B cell (primary cell): ENCODE measurements at regions not wholly inside any gene's neighbourhood (a gene's known extent, or its start where the extent isn't known, plus 50 kb on each side); places are given as distances from the start of the nearest gene placed in this dataset.
"Not testable (repeated sequence)": the region's sequence is repeated elsewhere in the genome, so short reads cannot be mapped to it uniquely, and the experiment has no call there.

Source experiments
- EZH2 ChIP-seq: IDR thresholded peaks from 2 replicates; pipeline ENCODE4 v1.6.1; 2012; ENCODE audit warnings: borderline replicate concordance, low read depth, mild to moderate bottlenecking, moderate library complexity, low read length; ENCODE audit not compliant: insufficient read depth, poor library complexity, severe bottlenecking
- TF ChIP-seq, protein P1 (sequence below): fragments of 200-600 bp; IDR thresholded peaks from one replicate; pipeline ENCODE4 v1.8.0; 2022; ENCODE audit warnings: antibody characterized with exemption, mild to moderate bottlenecking

- TF ChIP-seq, protein P1, sequence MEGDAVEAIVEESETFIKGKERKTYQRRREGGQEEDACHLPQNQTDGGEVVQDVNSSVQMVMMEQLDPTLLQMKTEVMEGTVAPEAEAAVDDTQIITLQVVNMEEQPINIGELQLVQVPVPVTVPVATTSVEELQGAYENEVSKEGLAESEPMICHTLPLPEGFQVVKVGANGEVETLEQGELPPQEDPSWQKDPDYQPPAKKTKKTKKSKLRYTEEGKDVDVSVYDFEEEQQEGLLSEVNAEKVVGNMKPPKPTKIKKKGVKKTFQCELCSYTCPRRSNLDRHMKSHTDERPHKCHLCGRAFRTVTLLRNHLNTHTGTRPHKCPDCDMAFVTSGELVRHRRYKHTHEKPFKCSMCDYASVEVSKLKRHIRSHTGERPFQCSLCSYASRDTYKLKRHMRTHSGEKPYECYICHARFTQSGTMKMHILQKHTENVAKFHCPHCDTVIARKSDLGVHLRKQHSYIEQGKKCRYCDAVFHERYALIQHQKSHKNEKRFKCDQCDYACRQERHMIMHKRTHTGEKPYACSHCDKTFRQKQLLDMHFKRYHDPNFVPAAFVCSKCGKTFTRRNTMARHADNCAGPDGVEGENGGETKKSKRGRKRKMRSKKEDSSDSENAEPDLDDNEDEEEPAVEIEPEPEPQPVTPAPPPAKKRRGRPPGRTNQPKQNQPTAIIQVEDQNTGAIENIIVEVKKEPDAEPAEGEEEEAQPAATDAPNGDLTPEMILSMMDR, result not testable (repeated sequence)
- TF ChIP-seq EZH2, result not testable (repeated sequence)
Observed at GRCh38 chr4:179736820-179737219, 2294.6 kb upstream of the AGA start.
